Activated T-cell treated with anti-CD3 and anti-CD28 coated beads, Interleukin-2, amount 50 U/mL, for 72 hours (primary cell): ENCODE measurements at regions not wholly inside any gene's neighbourhood (a gene's known extent, or its start where the extent isn't known, plus 50 kb on each side); places are given as distances from the start of the nearest gene placed in this dataset.
A peak's percentile ranks its signal among the peaks of the same experiment; 100 is the strongest.

ENCODE experiments used
- ATAC-seq, 2 donors: fragments of 150-1000 bp; cut with Tn5 transposase; replicated peaks in 1 of 2; 2 replicates each; pipeline ENCODE4 v1.10.0; 2021; ENCODE audit warnings: moderate library complexity in 2 of 2, mild to moderate bottlenecking in 1 of 2
- DNase-seq, 2 donors: peaks; one replicate each; pipeline ENCODE4 v3.0.0; 2021 to 2022; ENCODE audit warnings: mixed read lengths in 1 of 2
- H3K27ac Mint-ChIP-seq: one replicate; pipeline ENCODE4 v1.8.0; 2022; ENCODE audit warnings: mild to moderate bottlenecking, moderate library complexity, mixed read lengths
- H3K27me3 Mint-ChIP-seq: one replicate; pipeline ENCODE4 v1.8.0; 2022; ENCODE audit warnings: low read depth, mixed read lengths
- H3K36me3 Mint-ChIP-seq, 2 donors: one replicate each; pipeline ENCODE4 v1.8.0; 2022; ENCODE audit warnings: mixed read lengths in 2 of 2, mild to moderate bottlenecking in 1 of 2; ENCODE audit not compliant: insufficient read depth in 2 of 2
- H3K4me1 Mint-ChIP-seq: one replicate; pipeline ENCODE4 v1.8.0; 2022; ENCODE audit warnings: low read depth, mixed read lengths
- H3K4me3 Mint-ChIP-seq, 2 donors: one replicate each; pipeline ENCODE4 v1.8.0; 2022; ENCODE audit warnings: mild to moderate bottlenecking in 2 of 2, mixed read lengths in 2 of 2, moderate library complexity in 2 of 2
- H3K9me3 Mint-ChIP-seq, 2 donors: one replicate each; pipeline ENCODE4 v1.8.0; 2022; ENCODE audit warnings: mixed read lengths in 2 of 2

- DNase-seq (no peak), ATAC-seq (no peak)
- Mint-ChIP-seq H3K27ac (no peak overlapping the region), H3K9me3 (peaks cover 14 to 23% of the 10 kb centered on the region in 2 donors), H3K36me3 (peaks cover 4 to 9% of the 10 kb centered on the region in 2 donors), H3K4me3 (no peak overlapping the region), H3K27me3 (peaks cover 21% of the 10 kb centered on the region), H3K4me1 (no peaks in the 10 kb centered on the region)
Observed at GRCh38 chr16:54381601-54382313, 95.2 kb upstream of the IRX3 start.

- peaks cover 54% of the 10 kb centered on the region for H3K27me3 Mint-ChIP-seq
- H3K9me3 Mint-ChIP-seq: peaks cover 9 to 10% of the 10 kb centered on the region in 2 donors
- no peak overlapping the region for H3K27ac Mint-ChIP-seq
- peaks cover 8% of the 10 kb centered on the region for H3K4me1 Mint-ChIP-seq
- ATAC-seq: no peak
- peaks cover 3 to 7% of the 10 kb centered on the region in 2 donors for H3K36me3 Mint-ChIP-seq
- no peak for DNase-seq
- H3K4me3 Mint-ChIP-seq: no peak overlapping the region
Observed at GRCh38 chr16:54375071-54375470, 88.5 kb upstream of the IRX3 start.

GRCh38 chr16:54373534-54374520, 87.2 kb upstream of the IRX3 start:
- H3K4me3 Mint-ChIP-seq: peak overlapping the region; percentile 36 to 46
- H3K4me1 Mint-ChIP-seq: peaks cover 8% of the 10 kb centered on the region
- H3K36me3 Mint-ChIP-seq: peaks cover under 1% of the 10 kb centered on the region in 2 donors
- H3K27me3 Mint-ChIP-seq: peaks cover 54% of the 10 kb centered on the region
- peaks cover 0 to 4% of the 10 kb centered on the region in 2 donors for H3K9me3 Mint-ChIP-seq
- ATAC-seq (no peak), DNase-seq (no peak)
- H3K27ac Mint-ChIP-seq: peak overlapping the region; percentile 6

GRCh38 chr16:54370278-54371040, 83.9 kb upstream of the IRX3 start:
- no peaks in the 10 kb centered on the region for H3K36me3 Mint-ChIP-seq
- ATAC-seq (no peak), DNase-seq (no peak)
- H3K4me3 Mint-ChIP-seq: no peak overlapping the region
- H3K27ac Mint-ChIP-seq: no peak overlapping the region
- H3K27me3 Mint-ChIP-seq: peaks cover 45% of the 10 kb centered on the region
- H3K9me3 Mint-ChIP-seq: no peaks in the 10 kb centered on the region
- peaks cover 8% of the 10 kb centered on the region for H3K4me1 Mint-ChIP-seq

GRCh38 chr16:54369861-54370260, 83.3 kb upstream of the IRX3 start:
- no peaks in the 10 kb centered on the region for H3K9me3 Mint-ChIP-seq
- H3K27ac Mint-ChIP-seq: no peak overlapping the region
- H3K27me3 Mint-ChIP-seq: peaks cover 39% of the 10 kb centered on the region
- ATAC-seq (no peak), DNase-seq (no peak)
- no peaks in the 10 kb centered on the region for H3K36me3 Mint-ChIP-seq
- H3K4me3 Mint-ChIP-seq: no peak overlapping the region
- H3K4me1 Mint-ChIP-seq: peaks cover 8% of the 10 kb centered on the region

GRCh38 chr16:54366943-54367342, 80.4 kb upstream of the IRX3 start:
- no peaks in the 10 kb centered on the region for H3K36me3 Mint-ChIP-seq
- ATAC-seq (no peak), DNase-seq (no peak)
- peaks cover 25% of the 10 kb centered on the region for H3K27me3 Mint-ChIP-seq
- no peaks in the 10 kb centered on the region for H3K9me3 Mint-ChIP-seq
- H3K4me3 Mint-ChIP-seq: no peak overlapping the region
- H3K27ac Mint-ChIP-seq: no peak overlapping the region
- no peaks in the 10 kb centered on the region for H3K4me1 Mint-ChIP-seq

GRCh38 chr16:54365990-54366634, 79.5 kb upstream of the IRX3 start:
- ATAC-seq: no peak
- no peak for DNase-seq
- H3K27ac Mint-ChIP-seq: no peak overlapping the region
- H3K4me3 Mint-ChIP-seq: no peak overlapping the region
- H3K36me3 Mint-ChIP-seq: no peaks in the 10 kb centered on the region
- H3K27me3 Mint-ChIP-seq: peaks cover 27% of the 10 kb centered on the region
- no peaks in the 10 kb centered on the region for H3K9me3 Mint-ChIP-seq
- H3K4me1 Mint-ChIP-seq: no peaks in the 10 kb centered on the region

GRCh38 chr16:54363766-54364165, 77.2 kb upstream of the IRX3 start:
- Mint-ChIP-seq H3K4me3 (no peak overlapping the region), H3K27me3 (peaks cover 24% of the 10 kb centered on the region), H3K36me3 (no peaks in the 10 kb centered on the region), H3K27ac (no peak overlapping the region), H3K9me3 (no peaks in the 10 kb centered on the region), H3K4me1 (no peaks in the 10 kb centered on the region)
- ATAC-seq (no peak), DNase-seq (no peak)

- Mint-ChIP-seq H3K4me3 (no peak overlapping the region), H3K4me1 (no peaks in the 10 kb centered on the region), H3K9me3 (no peaks in the 10 kb centered on the region), H3K27me3 (peaks cover 24% of the 10 kb centered on the region), H3K36me3 (no peaks in the 10 kb centered on the region), H3K27ac (no peak overlapping the region)
- DNase-seq: no peak
- ATAC-seq: no peak
Observed at GRCh38 chr16:54362591-54363206, 76.1 kb upstream of the IRX3 start.

GRCh38 chr16:54361246-54361645, 74.7 kb upstream of the IRX3 start:
- H3K4me1 Mint-ChIP-seq: no peaks in the 10 kb centered on the region
- H3K27ac Mint-ChIP-seq: no peak overlapping the region
- H3K4me3 Mint-ChIP-seq: no peak overlapping the region

GRCh38 chr16:54360681-54361080, 74.1 kb upstream of the IRX3 start:
- no peak for ATAC-seq
- H3K4me3 Mint-ChIP-seq: no peak overlapping the region

More at GRCh38 chr16:54361246-54361645, 74.7 kb upstream of the IRX3 start:
- H3K36me3 Mint-ChIP-seq: no peaks in the 10 kb centered on the region
- ATAC-seq: no peak
- no peaks in the 10 kb centered on the region for H3K9me3 Mint-ChIP-seq
- H3K27me3 Mint-ChIP-seq: peaks cover 24% of the 10 kb centered on the region
- no peak for DNase-seq

GRCh38 chr16:54359555-54359954, 73.0 kb upstream of the IRX3 start:
- H3K36me3 Mint-ChIP-seq: no peaks in the 10 kb centered on the region
- ATAC-seq (no peak), DNase-seq (no peak)
- H3K27ac Mint-ChIP-seq: no peak overlapping the region
- peaks cover 2% of the 10 kb centered on the region in 2 donors for H3K9me3 Mint-ChIP-seq
- no peaks in the 10 kb centered on the region for H3K4me1 Mint-ChIP-seq
- H3K27me3 Mint-ChIP-seq: peaks cover 24% of the 10 kb centered on the region
- H3K4me3 Mint-ChIP-seq: no peak overlapping the region

More at GRCh38 chr16:54360681-54361080, 74.1 kb upstream of the IRX3 start:
- H3K9me3 Mint-ChIP-seq: no peaks in the 10 kb centered on the region
- no peak for DNase-seq
- no peaks in the 10 kb centered on the region for H3K36me3 Mint-ChIP-seq
- peaks cover 24% of the 10 kb centered on the region for H3K27me3 Mint-ChIP-seq
- H3K4me1 Mint-ChIP-seq: no peaks in the 10 kb centered on the region
- no peak overlapping the region for H3K27ac Mint-ChIP-seq
